ENCODE measurements at regions not wholly inside any gene's neighbourhood (a gene's known extent, or its start where the extent isn't known, plus 50 kb on each side); places are given as distances from the start of the nearest gene placed in this dataset.

DNA sequence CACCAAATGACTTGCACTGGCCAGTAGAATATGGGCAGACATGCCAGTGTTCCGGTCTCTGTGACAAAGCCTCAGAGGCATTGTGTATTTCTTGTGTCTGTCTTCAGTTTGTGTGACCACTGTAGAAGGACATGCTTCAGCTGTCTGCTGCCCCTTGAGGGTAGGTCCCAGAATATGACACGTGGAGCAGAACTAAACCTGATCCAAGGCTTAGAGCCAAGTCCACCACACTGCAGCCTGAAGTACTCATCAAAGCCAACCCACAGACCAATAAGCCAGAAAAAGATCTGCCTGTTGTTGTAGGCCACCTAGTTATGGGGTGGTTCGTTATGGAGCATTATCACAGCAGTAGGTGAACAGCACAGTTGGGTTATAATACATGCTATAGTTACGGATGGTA is 468.9 kb downstream of the PSAT1 start:
- POLR2A ChIA-PET: no interaction called here
- DNase-seq (ENCODE audit: extremely low spot score): no peak
- TF ChIP-seq FOXK2 (IDR thresholded peaks at IDR 0.05) (no peak), ARNT (IDR thresholded peaks at IDR 0.05) (no peak), HDGF (IDR thresholded peaks at IDR 0.05; ENCODE audit: borderline replicate concordance) (no peak), FOXM1 (IDR thresholded peaks at IDR 0.05; ENCODE audit: borderline replicate concordance) (no peak), SUZ12 (IDR thresholded peaks at IDR 0.05) (no peak), SP1 (IDR thresholded peaks at IDR 0.05) (no peak), TARDBP (IDR thresholded peaks at IDR 0.05) (no peak), NFRKB (IDR thresholded peaks at IDR 0.05) (no peak), BHLHE40 (IDR thresholded peaks at IDR 0.05; ENCODE audit: borderline replicate concordance) (no peak), LEF1 (IDR thresholded peaks at IDR 0.05; ENCODE audit: borderline replicate concordance) (no peak), ZNF384 (IDR thresholded peaks at IDR 0.05) (no peak), CTBP1 (IDR thresholded peaks at IDR 0.05; ENCODE audit: borderline replicate concordance) (no peak), ELF4 (IDR thresholded peaks at IDR 0.05) (no peak), L3MBTL2 (conservative IDR thresholded peaks at IDR 0.05) (no peak), FOXA1 (IDR thresholded peaks at IDR 0.05) (no peak)
- TF ChIP-seq, protein P1, sequence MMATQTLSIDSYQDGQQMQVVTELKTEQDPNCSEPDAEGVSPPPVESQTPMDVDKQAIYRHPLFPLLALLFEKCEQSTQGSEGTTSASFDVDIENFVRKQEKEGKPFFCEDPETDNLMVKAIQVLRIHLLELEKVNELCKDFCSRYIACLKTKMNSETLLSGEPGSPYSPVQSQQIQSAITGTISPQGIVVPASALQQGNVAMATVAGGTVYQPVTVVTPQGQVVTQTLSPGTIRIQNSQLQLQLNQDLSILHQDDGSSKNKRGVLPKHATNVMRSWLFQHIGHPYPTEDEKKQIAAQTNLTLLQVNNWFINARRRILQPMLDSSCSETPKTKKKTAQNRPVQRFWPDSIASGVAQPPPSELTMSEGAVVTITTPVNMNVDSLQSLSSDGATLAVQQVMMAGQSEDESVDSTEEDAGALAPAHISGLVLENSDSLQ (IDR thresholded peaks at IDR 0.05): no peak
- CTCF ChIA-PET: no interaction called here

DNA sequence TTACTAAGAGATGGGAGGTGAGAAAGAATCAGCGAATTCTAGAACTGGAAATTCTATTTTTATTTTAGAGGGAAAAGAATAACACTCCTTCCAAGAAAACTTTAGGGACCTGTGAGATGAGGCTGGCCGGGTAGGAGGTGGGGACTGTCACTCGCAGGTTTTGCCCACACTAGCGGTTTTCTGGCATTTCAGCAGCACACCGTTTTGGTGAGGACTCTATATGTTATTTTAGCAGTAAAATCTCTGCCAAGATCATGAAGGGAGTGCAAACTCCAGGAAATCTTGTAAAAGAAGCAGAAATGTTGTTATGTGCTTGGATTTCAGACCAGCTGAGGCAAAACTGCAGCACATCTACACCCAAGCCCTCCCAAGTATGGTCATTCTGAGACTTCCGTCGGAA is 470.6 kb downstream of the PSAT1 start:
- no peak for DNase-seq (ENCODE audit: extremely low spot score)
- CTCF ChIA-PET: no interaction called here
- POLR2A ChIA-PET: no interaction called here
- no peak for TF ChIP-seq CTBP1 (IDR thresholded peaks at IDR 0.05; ENCODE audit: borderline replicate concordance)
- TF ChIP-seq SUZ12 (IDR thresholded peaks at IDR 0.05): no peak
- no peak for TF ChIP-seq HDGF (IDR thresholded peaks at IDR 0.05; ENCODE audit: borderline replicate concordance)
- TF ChIP-seq FOXM1 (IDR thresholded peaks at IDR 0.05; ENCODE audit: borderline replicate concordance): no peak

DNA sequence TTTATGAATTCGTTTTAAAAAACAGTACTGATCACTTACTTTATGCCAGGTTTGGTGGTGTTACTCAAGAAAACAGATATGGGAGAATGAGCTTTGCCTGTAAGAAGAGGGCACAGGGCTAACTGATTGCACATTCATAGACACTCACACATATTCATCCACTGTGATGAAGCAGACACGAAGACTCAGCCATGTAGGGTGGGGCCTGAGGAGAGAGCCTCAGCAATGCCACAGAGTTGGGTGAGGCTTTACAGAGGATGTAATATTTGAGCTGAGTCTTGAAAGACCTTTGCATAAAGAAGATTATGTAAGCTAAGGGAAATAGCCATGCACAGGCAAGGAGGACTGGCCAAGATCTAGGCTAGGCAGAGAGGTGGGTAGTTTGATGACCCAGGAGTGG is 472.8 kb downstream of the PSAT1 start:
- ChIA-PET POLR2A (no interaction called here), CTCF (no interaction called here)
- DNase-seq (ENCODE audit: extremely low spot score): no peak
- TF ChIP-seq SP1 (IDR thresholded peaks at IDR 0.05): no peak
- TF ChIP-seq LEF1 (IDR thresholded peaks at IDR 0.05; ENCODE audit: borderline replicate concordance): no peak
- TF ChIP-seq ELF4 (IDR thresholded peaks at IDR 0.05): no peak

DNA sequence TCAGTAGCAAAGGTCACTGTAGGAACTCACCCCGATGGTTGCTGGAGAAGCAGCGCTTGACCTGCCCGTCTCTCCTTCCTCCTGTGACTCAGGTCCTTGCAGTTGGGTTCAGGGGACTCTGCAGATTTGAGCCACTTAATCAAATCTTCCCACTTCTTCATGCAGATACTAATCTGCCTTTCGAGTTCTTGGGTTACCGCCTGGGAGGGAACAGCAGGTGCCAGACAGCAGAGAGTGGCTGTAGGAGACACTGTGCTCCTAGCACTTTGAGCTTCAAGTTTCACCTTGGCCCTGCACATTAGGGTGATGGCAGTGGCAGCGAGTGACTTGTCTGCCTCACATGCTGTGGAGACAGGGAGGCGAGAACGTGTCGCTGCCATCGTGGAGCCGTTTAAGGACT is 478.3 kb downstream of the PSAT1 start:
- POLR2A ChIA-PET: no interaction called here
- CTCF ChIA-PET: no interaction called here
- TF ChIP-seq ZNF384 (IDR thresholded peaks at IDR 0.05) (no peak), CTBP1 (IDR thresholded peaks at IDR 0.05; ENCODE audit: borderline replicate concordance) (no peak), SUZ12 (IDR thresholded peaks at IDR 0.05) (no peak), BHLHE40 (IDR thresholded peaks at IDR 0.05; ENCODE audit: borderline replicate concordance) (no peak), FOXK2 (IDR thresholded peaks at IDR 0.05) (no peak), FOXM1 (IDR thresholded peaks at IDR 0.05; ENCODE audit: borderline replicate concordance) (no peak), NFRKB (IDR thresholded peaks at IDR 0.05) (no peak)
- no peak for DNase-seq (ENCODE audit: extremely low spot score)

DNA sequence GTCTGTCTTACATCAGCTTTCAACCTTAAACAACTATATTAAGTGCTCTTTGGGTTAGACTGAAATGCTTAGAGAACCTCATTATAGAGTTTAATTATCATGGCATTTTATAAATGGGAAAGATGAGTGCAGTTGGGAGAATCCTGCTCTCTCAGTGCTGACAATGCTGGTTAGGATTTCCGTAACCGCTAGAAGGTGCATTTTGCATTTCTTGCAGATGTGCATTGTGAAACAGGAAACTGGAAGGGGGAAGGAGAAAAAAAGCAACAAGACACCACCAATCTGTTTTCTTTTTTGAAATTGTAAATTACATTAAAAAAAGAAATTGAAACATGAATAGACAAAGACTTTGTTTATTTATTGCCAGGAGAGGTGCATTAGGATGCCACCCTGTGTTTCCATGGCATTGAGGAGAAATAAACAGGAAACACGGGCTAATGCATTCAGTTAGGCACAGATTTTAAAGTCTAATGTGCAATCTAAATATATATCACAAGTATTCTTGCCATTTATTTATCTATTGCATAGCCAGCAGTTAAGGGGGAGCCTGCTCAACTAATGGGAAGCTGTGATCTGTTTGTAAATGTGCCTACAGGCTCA is 478.9 kb downstream of the PSAT1 start:
- ChIA-PET CTCF (no interaction called here), POLR2A (no interaction called here)
- no peak for DNase-seq (ENCODE audit: extremely low spot score)
- TF ChIP-seq NFRKB (IDR thresholded peaks at IDR 0.05): no peak
- no peak for TF ChIP-seq TARDBP (IDR thresholded peaks at IDR 0.05)
- no peak for TF ChIP-seq CTBP1 (IDR thresholded peaks at IDR 0.05; ENCODE audit: borderline replicate concordance)
- no peak for TF ChIP-seq HDGF (IDR thresholded peaks at IDR 0.05; ENCODE audit: borderline replicate concordance)
- TF ChIP-seq SUZ12 (IDR thresholded peaks at IDR 0.05): no peak
- TF ChIP-seq BHLHE40 (IDR thresholded peaks at IDR 0.05; ENCODE audit: borderline replicate concordance): no peak
- TF ChIP-seq ZNF384 (IDR thresholded peaks at IDR 0.05): no peak
- TF ChIP-seq FOXM1 (IDR thresholded peaks at IDR 0.05; ENCODE audit: borderline replicate concordance): no peak
- no peak for TF ChIP-seq LEF1 (IDR thresholded peaks at IDR 0.05; ENCODE audit: borderline replicate concordance)

DNA sequence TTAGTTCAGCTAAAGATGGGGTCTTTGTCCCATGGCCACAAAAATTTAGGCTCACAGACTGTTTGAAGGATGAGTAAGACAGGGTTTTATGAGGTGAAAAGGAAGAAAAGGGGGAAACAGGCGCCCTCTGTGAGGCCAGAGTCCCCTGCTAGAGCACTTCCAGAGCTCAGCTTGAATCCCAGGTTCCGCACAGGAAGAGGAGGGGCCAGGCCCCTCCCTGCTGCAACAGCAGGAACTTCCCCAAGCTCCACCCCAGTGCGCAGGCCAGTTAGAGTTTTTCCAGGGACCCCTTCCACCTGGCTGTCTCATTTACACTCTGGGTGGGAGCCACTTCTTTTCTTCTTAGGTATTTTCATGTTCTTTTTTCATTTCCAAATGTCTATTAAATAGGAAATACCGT is 480.8 kb downstream of the PSAT1 start:
- CTCF ChIA-PET: no interaction called here
- POLR2A ChIA-PET: no interaction called here
- no peak for DNase-seq (ENCODE audit: extremely low spot score)
- TF ChIP-seq TARDBP (IDR thresholded peaks at IDR 0.05): no peak
- TF ChIP-seq CTBP1 (IDR thresholded peaks at IDR 0.05; ENCODE audit: borderline replicate concordance): no peak
- TF ChIP-seq LEF1 (IDR thresholded peaks at IDR 0.05; ENCODE audit: borderline replicate concordance): no peak
- no peak for TF ChIP-seq HDGF (IDR thresholded peaks at IDR 0.05; ENCODE audit: borderline replicate concordance)
- no peak for TF ChIP-seq ZNF384 (IDR thresholded peaks at IDR 0.05)
- TF ChIP-seq, protein P1 (IDR thresholded peaks at IDR 0.05): no peak
- no peak for TF ChIP-seq ELF4 (IDR thresholded peaks at IDR 0.05)
- no peak for TF ChIP-seq BHLHE40 (IDR thresholded peaks at IDR 0.05; ENCODE audit: borderline replicate concordance)
- no peak for TF ChIP-seq FOXA1 (IDR thresholded peaks at IDR 0.05)
- no peak for TF ChIP-seq SUZ12 (IDR thresholded peaks at IDR 0.05)
- TF ChIP-seq SP1 (IDR thresholded peaks at IDR 0.05): no peak
- no peak for TF ChIP-seq L3MBTL2 (conservative IDR thresholded peaks at IDR 0.05)
- no peak for TF ChIP-seq FOXK2 (IDR thresholded peaks at IDR 0.05)
- TF ChIP-seq ARNT (IDR thresholded peaks at IDR 0.05): no peak
- no peak for TF ChIP-seq NFRKB (IDR thresholded peaks at IDR 0.05)
- TF ChIP-seq FOXM1 (IDR thresholded peaks at IDR 0.05; ENCODE audit: borderline replicate concordance): no peak

DNA sequence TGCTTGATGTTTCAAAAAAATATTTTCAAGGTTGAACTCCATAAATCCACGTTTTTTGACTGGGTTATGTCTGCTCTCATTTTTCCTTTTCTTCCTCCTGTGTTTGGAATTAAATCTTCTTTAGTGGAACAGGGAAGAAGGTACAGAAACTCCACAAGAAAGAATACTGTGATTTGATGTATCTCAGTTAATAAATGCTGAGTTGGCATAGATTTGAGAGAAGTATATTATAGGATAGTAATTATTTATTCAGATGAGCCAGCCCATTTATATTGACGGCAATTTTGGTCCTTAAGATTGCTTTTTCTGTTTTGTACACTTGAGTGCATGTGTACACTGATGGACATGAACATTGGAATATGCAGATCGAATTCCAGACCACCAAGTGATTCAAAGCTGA is 481.4 kb downstream of the PSAT1 start:
- TF ChIP-seq SP1 (IDR thresholded peaks at IDR 0.05) (no peak), ARNT (IDR thresholded peaks at IDR 0.05) (no peak), BHLHE40 (IDR thresholded peaks at IDR 0.05; ENCODE audit: borderline replicate concordance) (no peak), LEF1 (IDR thresholded peaks at IDR 0.05; ENCODE audit: borderline replicate concordance) (no peak), HDGF (IDR thresholded peaks at IDR 0.05; ENCODE audit: borderline replicate concordance) (no peak), ELF4 (IDR thresholded peaks at IDR 0.05) (no peak), L3MBTL2 (conservative IDR thresholded peaks at IDR 0.05) (no peak), FOXK2 (IDR thresholded peaks at IDR 0.05) (no peak)
- TF ChIP-seq, protein P1 (IDR thresholded peaks at IDR 0.05): no peak
- DNase-seq (ENCODE audit: extremely low spot score): no peak
- ChIA-PET POLR2A (no interaction called here), CTCF (no interaction called here)
